ENCODE measurements at regions not wholly inside any gene's neighbourhood (a gene's known extent, or its start where the extent isn't known, plus 50 kb on each side); places are given as distances from the start of the nearest gene placed in this dataset.

- TF ChIP-seq CTCF (IDR thresholded peaks at IDR 0.05) (no peak), POLR2A (IDR thresholded peaks at IDR 0.05) (no peak), POLR2AphosphoS5 (IDR thresholded peaks at IDR 0.05) (no peak), EP300 (IDR thresholded peaks at IDR 0.05) (no peak)
Measured at GRCh38 chr5:74177961-74178360, 462.6 kb downstream of the ENC1 start.
